CD14-positive monocyte (primary cell): ENCODE measurements at regions not wholly inside any gene's neighbourhood (a gene's known extent, or its start where the extent isn't known, plus 50 kb on each side); places are given as distances from the start of the nearest gene placed in this dataset.

Experiments
- DNase-seq, 3 donors: peaks; one replicate each; pipeline ENCODE4 v3.0.0-alpha.2; 2011 to 2022
- H2AFZ ChIP-seq: 2 replicates; pipeline ENCODE4 v1.6.0; 2012; ENCODE audit warnings: mild to moderate bottlenecking, low read depth, low read length, inconsistent platforms; ENCODE audit not compliant: insufficient read depth, poor library complexity, severe bottlenecking
- H3K27ac ChIP-seq, 2 donors: 1 replicate in 1 of 2; 2 replicates in 1 of 2; pipeline ENCODE4 v1.5.1; 2012 to 2013; ENCODE audit warnings: low read length in 2 of 2, control low read depth in 1 of 2, inconsistent platforms in 1 of 2, low read depth in 1 of 2, mild to moderate bottlenecking in 1 of 2
- H3K27me3 ChIP-seq, 2 donors: one replicate each; pipeline versions ENCODE4 v1.6.0 to v1.6.1; 2011 to 2013; ENCODE audit warnings: low read length in 2 of 2; ENCODE audit not compliant: control insufficient read depth in 2 of 2, insufficient read depth in 2 of 2
- H3K36me3 ChIP-seq, 2 donors: replicated peaks in 1 of 2; 1 replicate in 1 of 2; 2 replicates in 1 of 2; pipeline versions ENCODE4 v1.5.1 to v1.6.1; 2012 to 2013; ENCODE audit warnings: low read length in 2 of 2, control low read depth in 1 of 2, inconsistent platforms in 1 of 2, mild to moderate bottlenecking in 1 of 2; ENCODE audit not compliant: insufficient read depth in 2 of 2, control insufficient read depth in 1 of 2
- H3K4me1 ChIP-seq, 2 donors: 1 replicate in 1 of 2; 2 replicates in 1 of 2; pipeline versions ENCODE4 v1.5.1 to v1.6.1; 2012 to 2013; ENCODE audit warnings: low read length in 2 of 2, control low read depth in 1 of 2, inconsistent platforms in 1 of 2, mild to moderate bottlenecking in 1 of 2, moderate library complexity in 1 of 2; ENCODE audit not compliant: insufficient read depth in 2 of 2, control insufficient read depth in 1 of 2
- H3K4me2 ChIP-seq: replicated peaks from 2 replicates; pipeline ENCODE3; 2012; ENCODE audit warnings: low read length, moderate library complexity, mild to moderate bottlenecking; ENCODE audit not compliant: poor library complexity, severe bottlenecking; ENCODE audit errors: extremely low read depth
- H3K4me3 ChIP-seq, 3 experiments: fragments of 200-600 bp in 1 of 3; sonication (generic) in 1 of 3; replicated peaks in 1 of 3; 1 replicate in 2 of 3; 2 replicates in 1 of 3; pipeline ENCODE4 v1.5.1; 2011 to 2013; ENCODE audit warnings: low read length in 3 of 3, mild to moderate bottlenecking in 3 of 3, control low read depth in 2 of 3, low read depth in 2 of 3, inconsistent platforms in 1 of 3, moderate library complexity in 1 of 3
- H3K79me2 ChIP-seq: 2 replicates; pipeline ENCODE4 v1.6.0; 2012; ENCODE audit warnings: mild to moderate bottlenecking, control low read depth, inconsistent platforms, low read length, moderate library complexity; ENCODE audit not compliant: insufficient read depth
- H3K9ac ChIP-seq: 2 replicates; pipeline ENCODE4 v1.6.0; 2017; ENCODE audit warnings: low read length, mild to moderate bottlenecking; ENCODE audit not compliant: insufficient read depth, poor library complexity, severe bottlenecking
- H3K9me3 ChIP-seq, 2 donors: replicated peaks in 1 of 2; 1 replicate in 1 of 2; 2 replicates in 1 of 2; pipeline versions ENCODE4 v1.5.1 to v1.6.1; 2012 to 2013; ENCODE audit warnings: low read length in 2 of 2, control low read depth in 1 of 2; ENCODE audit not compliant: control insufficient read depth in 1 of 2, insufficient read depth in 1 of 2
- H4K20me1 ChIP-seq: 2 replicates; pipeline ENCODE4 v1.6.0; 2012; ENCODE audit warnings: mild to moderate bottlenecking, low read length, control low read depth, moderate library complexity; ENCODE audit not compliant: insufficient read depth
- H3K27ac Mint-ChIP-seq, 7 donors: one replicate each; pipeline ENCODE4 v1.8.0; 2020; ENCODE audit warnings: mild to moderate bottlenecking in 7 of 7, mixed read lengths in 7 of 7, moderate library complexity in 6 of 7, inconsistent platforms in 2 of 7
- H3K27me3 Mint-ChIP-seq, 3 donors: one replicate each; pipeline ENCODE4 v1.8.0; 2021 to 2022; ENCODE audit warnings: low read depth in 3 of 3, mild to moderate bottlenecking in 3 of 3, mixed read lengths in 3 of 3, moderate library complexity in 3 of 3, inconsistent platforms in 1 of 3
- H3K36me3 Mint-ChIP-seq, 2 donors: one replicate each; pipeline ENCODE4 v1.8.0; 2020; ENCODE audit warnings: mixed read lengths in 2 of 2, inconsistent platforms in 1 of 2, mild to moderate bottlenecking in 1 of 2
- H3K4me1 Mint-ChIP-seq: one replicate; pipeline ENCODE4 v1.8.0; 2020; ENCODE audit warnings: mild to moderate bottlenecking, mixed read lengths
- H3K4me3 Mint-ChIP-seq, 2 donors: one replicate each; pipeline ENCODE4 v1.8.0; 2020; ENCODE audit warnings: mild to moderate bottlenecking in 2 of 2, mixed read lengths in 2 of 2, moderate library complexity in 1 of 2
- H3K9me3 Mint-ChIP-seq, 7 donors: one replicate each; pipeline ENCODE4 v1.8.0; 2020 to 2022; ENCODE audit warnings: mixed read lengths in 7 of 7, mild to moderate bottlenecking in 6 of 7, moderate library complexity in 6 of 7, inconsistent platforms in 2 of 7
- CTCF ChIP-seq: fragments of 200-600 bp; IDR thresholded peaks from one replicate; pipeline ENCODE4 v1.8.0; 2022; ENCODE audit warnings: antibody characterized with exemption, mild to moderate bottlenecking
- WGBS: methylation state at CpG from one replicate; pipeline ENCODE4 v1.1.5; 2013; ENCODE audit warnings: missing lambda C conversion rate; ENCODE audit not compliant: insufficient coverage; 5-methylcytosine and 5-hydroxymethylcytosine counted together
- intact Hi-C, 2 donors: fragments of 100-400 bp; cut with micrococcal nuclease; formaldehyde crosslinking; loops; one replicate each; pipeline versions ENCODE4 v1.15.0 to v1.15.1; 2023

GRCh38 chr12:94077209-94077608 is 71.2 kb upstream of the PLXNC1 start:
- H4K20me1 ChIP-seq, result no peaks in the 10 kb centered on the region
- TF ChIP-seq CTCF, result no peak
- no peaks in the 10 kb centered on the region for H3K36me3 Mint-ChIP-seq
- no peak overlapping the region for H3K4me3 Mint-ChIP-seq
- H3K9ac ChIP-seq, result no peak overlapping the region
- no peak overlapping the region for H3K4me2 ChIP-seq
- H3K9me3 ChIP-seq, result no peaks in the 10 kb centered on the region
- WGBS, result no CpG with 5 or more reads among the region's 2 CpGs
- intact Hi-C loops, result no loop called here
- H3K27me3 ChIP-seq, result no peaks in the 10 kb centered on the region
- no peaks in the 10 kb centered on the region for H3K36me3 ChIP-seq
- H3K4me1 ChIP-seq, result peaks cover 3 to 8% of the 10 kb centered on the region in 2 donors
- H3K27ac Mint-ChIP-seq, result no peak overlapping the region
- H3K79me2 ChIP-seq, result no peaks in the 10 kb centered on the region
- peaks cover 24% of the 10 kb centered on the region for H3K4me1 Mint-ChIP-seq
- H2AFZ ChIP-seq, result no peak overlapping the region
- H3K27me3 Mint-ChIP-seq, result peaks cover 2% of the 10 kb centered on the region in 3 donors
- no peaks in the 10 kb centered on the region for H3K9me3 Mint-ChIP-seq
- no peak overlapping the region for H3K4me3 ChIP-seq
- H3K27ac ChIP-seq, result no peak overlapping the region
- no peak for DNase-seq

GRCh38 chr12:94078138-94078723 is 70.1 kb upstream of the PLXNC1 start:
- H3K79me2 ChIP-seq, result no peaks in the 10 kb centered on the region
- H2AFZ ChIP-seq, result peak overlapping the region; percentile 36
- H3K9ac ChIP-seq, result no peak overlapping the region
- Mint-ChIP-seq H3K27me3 (peaks cover 2% of the 10 kb centered on the region in 3 donors), H3K9me3 (peaks cover 0 to 3% (median 0%) of the 10 kb centered on the region in 7 donors), H3K4me3 (no peak overlapping the region), H3K4me1 (peaks cover 24% of the 10 kb centered on the region), H3K27ac (no peak overlapping the region), H3K36me3 (no peaks in the 10 kb centered on the region)
- no peaks in the 10 kb centered on the region for H3K27me3 ChIP-seq
- intact Hi-C loops, result no loop called here
- no peak overlapping the region for H3K27ac ChIP-seq
- TF ChIP-seq CTCF, result no peak
- DNase-seq, result no peak
- no peaks in the 10 kb centered on the region for H3K9me3 ChIP-seq
- no peaks in the 10 kb centered on the region for H3K36me3 ChIP-seq
- no peak overlapping the region for H3K4me3 ChIP-seq
- H3K4me2 ChIP-seq, result no peak overlapping the region
- no peaks in the 10 kb centered on the region for H4K20me1 ChIP-seq
- 0% methylated on average over 2 of the region's 3 CpGs for WGBS
- peaks cover 3 to 8% of the 10 kb centered on the region in 2 donors for H3K4me1 ChIP-seq
